ENCODE measurements at regions not wholly inside any gene's neighbourhood (a gene's known extent, or its start where the extent isn't known, plus 50 kb on each side); places are given as distances from the start of the nearest gene placed in this dataset.

DNA sequence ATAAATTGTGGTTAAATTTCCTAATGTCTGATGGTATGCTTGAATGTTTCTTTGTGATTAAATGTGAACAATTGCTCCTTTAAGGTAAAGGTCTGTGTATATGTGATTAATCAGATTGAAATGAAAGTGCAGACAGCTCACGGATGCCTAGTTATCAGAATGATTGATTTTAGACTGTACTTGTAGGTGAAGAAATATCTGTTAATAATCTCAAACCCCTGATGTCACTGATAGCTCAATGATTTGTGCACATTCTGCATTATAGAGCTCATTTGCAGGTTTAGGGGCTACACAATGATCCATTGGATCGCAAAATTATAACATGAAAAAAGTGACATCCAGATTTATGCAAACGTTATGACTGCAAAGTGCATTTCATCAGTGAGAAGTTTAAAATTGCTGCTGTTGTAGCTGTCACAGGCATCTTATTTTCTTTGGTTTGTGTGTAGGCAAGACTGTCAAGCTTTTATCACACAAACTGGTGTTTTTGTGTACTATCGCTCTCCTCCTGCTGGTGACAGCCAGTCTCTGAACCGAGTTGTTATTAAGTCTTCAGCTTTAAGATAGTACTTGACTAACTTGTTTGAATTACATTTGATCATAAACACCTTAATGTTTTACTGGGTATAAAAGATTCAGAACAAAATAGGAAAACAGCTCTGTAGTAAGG lies 103.4 kb upstream of the RMST start:
- TF ChIP-seq, protein P1, sequence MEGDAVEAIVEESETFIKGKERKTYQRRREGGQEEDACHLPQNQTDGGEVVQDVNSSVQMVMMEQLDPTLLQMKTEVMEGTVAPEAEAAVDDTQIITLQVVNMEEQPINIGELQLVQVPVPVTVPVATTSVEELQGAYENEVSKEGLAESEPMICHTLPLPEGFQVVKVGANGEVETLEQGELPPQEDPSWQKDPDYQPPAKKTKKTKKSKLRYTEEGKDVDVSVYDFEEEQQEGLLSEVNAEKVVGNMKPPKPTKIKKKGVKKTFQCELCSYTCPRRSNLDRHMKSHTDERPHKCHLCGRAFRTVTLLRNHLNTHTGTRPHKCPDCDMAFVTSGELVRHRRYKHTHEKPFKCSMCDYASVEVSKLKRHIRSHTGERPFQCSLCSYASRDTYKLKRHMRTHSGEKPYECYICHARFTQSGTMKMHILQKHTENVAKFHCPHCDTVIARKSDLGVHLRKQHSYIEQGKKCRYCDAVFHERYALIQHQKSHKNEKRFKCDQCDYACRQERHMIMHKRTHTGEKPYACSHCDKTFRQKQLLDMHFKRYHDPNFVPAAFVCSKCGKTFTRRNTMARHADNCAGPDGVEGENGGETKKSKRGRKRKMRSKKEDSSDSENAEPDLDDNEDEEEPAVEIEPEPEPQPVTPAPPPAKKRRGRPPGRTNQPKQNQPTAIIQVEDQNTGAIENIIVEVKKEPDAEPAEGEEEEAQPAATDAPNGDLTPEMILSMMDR (IDR thresholded peaks at IDR 0.05; ENCODE audit: low read length): no peak
- no peak for TF ChIP-seq EZH2 (IDR thresholded peaks at IDR 0.05; ENCODE audit: borderline replicate concordance, low read length)
